Neutrophil (primary cell): ENCODE measurements at regions not wholly inside any gene's neighbourhood (a gene's known extent, or its start where the extent isn't known, plus 50 kb on each side); places are given as distances from the start of the nearest gene placed in this dataset.
"Not testable (repeated sequence)": the region's sequence is repeated elsewhere in the genome, so short reads cannot be mapped to it uniquely, and the experiment has no call there.

Experiments used
- H3K27ac ChIP-seq: fragments of 200-600 bp; sonication (generic); 2 replicates; pipeline ENCODE4 v1.5.1; 2016; ENCODE audit warnings: mild to moderate bottlenecking, moderate library complexity
- H3K27me3 ChIP-seq: fragments of 200-600 bp; sonication (generic); 2 replicates; pipeline ENCODE4 v1.6.0; 2016; ENCODE audit warnings: mild to moderate bottlenecking
- H3K36me3 ChIP-seq: fragments of 200-600 bp; sonication (generic); 2 replicates; pipeline ENCODE4 v1.5.1; 2017
- H3K4me1 ChIP-seq, 2 experiments: fragments of 200-600 bp in 1 of 2; sonication (generic) in 1 of 2; 1 replicate in 1 of 2; 2 replicates in 1 of 2; pipeline versions ENCODE4 v1.5.1 to v1.6.1; 2013 to 2016; ENCODE audit warnings: low read depth in 1 of 2, low read length in 1 of 2, mild to moderate bottlenecking in 1 of 2, moderate library complexity in 1 of 2; ENCODE audit not compliant: control insufficient read depth in 1 of 2, insufficient read depth in 1 of 2
- H3K4me3 ChIP-seq, 2 experiments: fragments of 200-600 bp in 1 of 2; sonication (generic) in 1 of 2; 1 replicate in 1 of 2; 2 replicates in 1 of 2; pipeline ENCODE4 v1.5.1; 2013 to 2016; ENCODE audit warnings: low read depth in 1 of 2, low read length in 1 of 2, mild to moderate bottlenecking in 1 of 2, moderate library complexity in 1 of 2
- H3K9me3 ChIP-seq: fragments of 200-600 bp; sonication (generic); 2 replicates; pipeline ENCODE4 v1.5.1; 2016
- CTCF ChIP-seq: fragments of 200-600 bp; sonication (generic); IDR thresholded peaks from 2 replicates; pipeline ENCODE4 v1.5.1; 2016; ENCODE audit warnings: antibody characterized with exemption

GRCh38 chr4:117907646-117908045 is 126.6 kb upstream of the NDST3 start:
- Histone ChIP-seq H3K36me3 (no peaks in the 10 kb centered on the region), H3K27me3 (no peaks in the 10 kb centered on the region), H3K4me1 (peaks cover 0 to 5% of the 10 kb centered on the region in 2 experiments), H3K9me3 (no peaks in the 10 kb centered on the region), H3K4me3 (no peak overlapping the region), H3K27ac (no peak overlapping the region)
- no peak for TF ChIP-seq CTCF

GRCh38 chr4:117908306-117909207 is 125.7 kb upstream of the NDST3 start:
- H3K36me3 ChIP-seq: no peaks in the 10 kb centered on the region
- no peaks in the 10 kb centered on the region for H3K9me3 ChIP-seq
- no peak for TF ChIP-seq CTCF
- H3K4me1 ChIP-seq: no peaks in the 10 kb centered on the region
- H3K27ac ChIP-seq: no peak overlapping the region
- no peak overlapping the region for H3K4me3 ChIP-seq
- H3K27me3 ChIP-seq: no peaks in the 10 kb centered on the region

- TF ChIP-seq CTCF: no peak
- no peak overlapping the region for H3K27ac ChIP-seq
- no peaks in the 10 kb centered on the region for H3K27me3 ChIP-seq
- no peaks in the 10 kb centered on the region for H3K9me3 ChIP-seq
- H3K36me3 ChIP-seq: no peaks in the 10 kb centered on the region
- no peaks in the 10 kb centered on the region for H3K4me1 ChIP-seq
- H3K4me3 ChIP-seq: no peak overlapping the region
Measured at GRCh38 chr4:117916728-117917127, 117.6 kb upstream of the NDST3 start.

- H3K9me3 ChIP-seq, H3K4me1 ChIP-seq, H3K27ac ChIP-seq, H3K27me3 ChIP-seq, H3K36me3 ChIP-seq, H3K4me3 ChIP-seq: not testable (repeated sequence)
Measured at GRCh38 chr4:117922311-117922710, 112.0 kb upstream of the NDST3 start.

GRCh38 chr4:117927823-117928222 is 106.5 kb upstream of the NDST3 start:
- H3K9me3 ChIP-seq, H3K27me3 ChIP-seq, H3K4me3 ChIP-seq, H3K36me3 ChIP-seq, H3K4me1 ChIP-seq, H3K27ac ChIP-seq: not testable (repeated sequence)

- Histone ChIP-seq H3K27me3 (no peaks in the 10 kb centered on the region), H3K9me3 (no peaks in the 10 kb centered on the region), H3K36me3 (no peaks in the 10 kb centered on the region), H3K4me3 (no peak overlapping the region), H3K27ac (no peak overlapping the region), H3K4me1 (no peaks in the 10 kb centered on the region)
- TF ChIP-seq CTCF: no peak
Measured at GRCh38 chr4:117941611-117942010, 92.7 kb upstream of the NDST3 start.
